ENCODE measurements at regions not wholly inside any gene's neighbourhood (a gene's known extent, or its start where the extent isn't known, plus 50 kb on each side); places are given as distances from the start of the nearest gene placed in this dataset.

GRCh38 chr9:100661668-100662067, 83.8 kb downstream of the CAVIN4 start:
- no peak for TF ChIP-seq CTCF (IDR thresholded peaks at IDR 0.05; ENCODE audit: unreplicated experiment)
- DNase-seq (ENCODE audit: low spot score in 2 of 2, unreplicated experiment in 2 of 2) = no peak
- Mint-ChIP-seq H3K4me3 (no peak overlapping the region), H3K36me3 (no peaks in the 10 kb centered on the region), H3K27me3 (ENCODE audit: low read depth) (peaks cover 2% of the 10 kb centered on the region), H3K27ac (no peak overlapping the region), H3K4me1 (peaks cover 4% of the 10 kb centered on the region), H3K9me3 (peaks cover 27% of the 10 kb centered on the region)

- Mint-ChIP-seq H3K4me1 (peaks cover 4% of the 10 kb centered on the region), H3K27ac (no peak overlapping the region), H3K9me3 (peaks cover 26% of the 10 kb centered on the region), H3K36me3 (no peaks in the 10 kb centered on the region), H3K4me3 (no peak overlapping the region), H3K27me3 (ENCODE audit: low read depth) (peaks cover 2% of the 10 kb centered on the region)
- TF ChIP-seq CTCF (IDR thresholded peaks at IDR 0.05; ENCODE audit: unreplicated experiment) = no peak
- DNase-seq (ENCODE audit: low spot score in 2 of 2, unreplicated experiment in 2 of 2) = no peak
Observed at GRCh38 chr9:100662122-100662521, 84.2 kb downstream of the CAVIN4 start.

GRCh38 chr9:100667448-100667847, 89.6 kb downstream of the CAVIN4 start:
- peaks cover under 1% of the 10 kb centered on the region for H3K4me1 Mint-ChIP-seq
- H3K4me3 Mint-ChIP-seq = no peak overlapping the region
- no peaks in the 10 kb centered on the region for H3K27me3 Mint-ChIP-seq (ENCODE audit: low read depth)
- H3K9me3 Mint-ChIP-seq = peaks cover 11% of the 10 kb centered on the region
- no peaks in the 10 kb centered on the region for H3K36me3 Mint-ChIP-seq
- no peak for TF ChIP-seq CTCF (IDR thresholded peaks at IDR 0.05; ENCODE audit: unreplicated experiment)
- DNase-seq (ENCODE audit: low spot score in 2 of 2, unreplicated experiment in 2 of 2) = no peak
- no peak overlapping the region for H3K27ac Mint-ChIP-seq

- H3K27ac Mint-ChIP-seq = no peak overlapping the region
- DNase-seq (ENCODE audit: low spot score in 2 of 2, unreplicated experiment in 2 of 2) = no peak
- H3K27me3 Mint-ChIP-seq (ENCODE audit: low read depth) = no peaks in the 10 kb centered on the region
- no peaks in the 10 kb centered on the region for H3K4me1 Mint-ChIP-seq
- no peak for TF ChIP-seq CTCF (IDR thresholded peaks at IDR 0.05; ENCODE audit: unreplicated experiment)
- H3K36me3 Mint-ChIP-seq = no peaks in the 10 kb centered on the region
- peaks cover 11% of the 10 kb centered on the region for H3K9me3 Mint-ChIP-seq
- H3K4me3 Mint-ChIP-seq = no peak overlapping the region
Observed at GRCh38 chr9:100668024-100668423, 90.1 kb downstream of the CAVIN4 start.

GRCh38 chr9:100669968-100670367, 92.1 kb downstream of the CAVIN4 start:
- TF ChIP-seq CTCF (IDR thresholded peaks at IDR 0.05; ENCODE audit: unreplicated experiment) = no peak
- DNase-seq (ENCODE audit: low spot score in 2 of 2, unreplicated experiment in 2 of 2) = no peak
- Mint-ChIP-seq H3K4me3 (no peak overlapping the region), H3K36me3 (no peaks in the 10 kb centered on the region), H3K27me3 (ENCODE audit: low read depth) (peaks cover 3% of the 10 kb centered on the region), H3K9me3 (peaks cover 11% of the 10 kb centered on the region), H3K4me1 (no peaks in the 10 kb centered on the region), H3K27ac (no peak overlapping the region)

- Mint-ChIP-seq H3K9me3 (peaks cover 5% of the 10 kb centered on the region), H3K27ac (no peak overlapping the region), H3K36me3 (no peaks in the 10 kb centered on the region), H3K27me3 (ENCODE audit: low read depth) (peaks cover 3% of the 10 kb centered on the region), H3K4me1 (no peaks in the 10 kb centered on the region), H3K4me3 (no peak overlapping the region)
- DNase-seq (ENCODE audit: low spot score in 2 of 2, unreplicated experiment in 2 of 2) = no peak
- no peak for TF ChIP-seq CTCF (IDR thresholded peaks at IDR 0.05; ENCODE audit: unreplicated experiment)
Observed at GRCh38 chr9:100670719-100671118, 92.8 kb downstream of the CAVIN4 start.

Measured in mesothelial cell of epicardium (in vitro differentiated cells).